ENCODE measurements at regions not wholly inside any gene's neighbourhood (a gene's known extent, or its start where the extent isn't known, plus 50 kb on each side); places are given as distances from the start of the nearest gene placed in this dataset.

DNA sequence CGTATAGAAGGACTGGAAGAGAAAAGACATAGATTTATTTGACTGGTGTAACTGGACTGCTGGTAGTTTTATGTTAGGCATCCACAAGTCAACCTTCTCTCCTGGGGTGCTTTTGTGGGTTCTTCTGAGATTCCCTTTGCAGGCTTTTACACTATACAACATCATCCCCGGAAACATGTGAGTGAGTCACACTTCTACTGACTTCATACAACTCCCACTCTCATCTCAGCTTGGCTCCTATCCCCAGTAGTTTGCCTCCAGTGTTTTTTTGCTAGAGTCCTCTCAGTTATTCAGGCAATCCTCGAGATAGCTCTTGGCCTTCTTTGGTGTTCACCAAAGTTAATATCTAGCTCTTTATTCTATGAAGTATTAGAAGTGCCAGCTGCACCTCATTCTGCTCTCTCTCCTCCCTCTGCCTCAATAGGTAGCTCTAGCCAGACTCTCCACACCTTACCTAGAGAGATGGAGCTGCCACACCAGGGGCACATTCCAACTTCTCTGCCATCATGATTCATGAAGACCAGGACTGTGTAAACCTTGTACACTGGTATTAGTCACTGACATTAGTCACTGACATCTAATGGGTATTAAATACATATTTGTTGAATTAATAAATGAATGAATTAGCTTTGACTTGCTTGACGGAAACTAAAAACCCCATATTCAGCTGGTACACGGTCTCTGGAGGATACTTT is 281.9 kb downstream of the PPP1R3A start:
- DNase-seq (ENCODE audit: low spot score in 2 of 2): no peak
- WGBS, 2 donors: 69 to 72% methylated on average over 5 of the region's 5 CpGs
- Histone ChIP-seq H3K27ac (no peak overlapping the region), H3K36me3 (no peaks in the 10 kb centered on the region), H3K9me3 (no peaks in the 10 kb centered on the region), H3K27me3 (no peaks in the 10 kb centered on the region), H3K4me3 (no peak overlapping the region), H3K4me1 (no peaks in the 10 kb centered on the region)
- TF ChIP-seq, protein P1, sequence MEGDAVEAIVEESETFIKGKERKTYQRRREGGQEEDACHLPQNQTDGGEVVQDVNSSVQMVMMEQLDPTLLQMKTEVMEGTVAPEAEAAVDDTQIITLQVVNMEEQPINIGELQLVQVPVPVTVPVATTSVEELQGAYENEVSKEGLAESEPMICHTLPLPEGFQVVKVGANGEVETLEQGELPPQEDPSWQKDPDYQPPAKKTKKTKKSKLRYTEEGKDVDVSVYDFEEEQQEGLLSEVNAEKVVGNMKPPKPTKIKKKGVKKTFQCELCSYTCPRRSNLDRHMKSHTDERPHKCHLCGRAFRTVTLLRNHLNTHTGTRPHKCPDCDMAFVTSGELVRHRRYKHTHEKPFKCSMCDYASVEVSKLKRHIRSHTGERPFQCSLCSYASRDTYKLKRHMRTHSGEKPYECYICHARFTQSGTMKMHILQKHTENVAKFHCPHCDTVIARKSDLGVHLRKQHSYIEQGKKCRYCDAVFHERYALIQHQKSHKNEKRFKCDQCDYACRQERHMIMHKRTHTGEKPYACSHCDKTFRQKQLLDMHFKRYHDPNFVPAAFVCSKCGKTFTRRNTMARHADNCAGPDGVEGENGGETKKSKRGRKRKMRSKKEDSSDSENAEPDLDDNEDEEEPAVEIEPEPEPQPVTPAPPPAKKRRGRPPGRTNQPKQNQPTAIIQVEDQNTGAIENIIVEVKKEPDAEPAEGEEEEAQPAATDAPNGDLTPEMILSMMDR (IDR thresholded peaks at IDR 0.05): no peak
- no peak for TF ChIP-seq EP300 (IDR thresholded peaks at IDR 0.05)
- no peak for TF ChIP-seq POLR2A (IDR thresholded peaks at IDR 0.05)

DNA sequence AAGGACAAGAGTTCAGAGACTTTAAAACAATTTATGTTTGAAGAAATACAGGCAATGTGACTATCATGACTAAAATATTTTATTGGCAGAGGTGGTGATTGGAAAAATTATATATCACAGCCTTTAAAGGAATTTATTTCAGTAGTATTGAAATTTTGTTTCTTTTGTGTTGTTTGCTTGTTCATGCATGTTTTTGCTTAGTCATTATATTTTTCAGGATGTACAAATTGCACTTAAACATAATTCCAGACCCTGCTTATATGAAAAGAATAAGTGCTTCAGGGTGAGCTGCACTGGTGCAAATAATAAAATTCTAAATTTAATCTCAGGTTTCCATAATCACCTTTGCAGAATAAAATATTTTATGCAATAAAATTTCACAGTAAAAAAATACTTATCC is 283.3 kb downstream of the PPP1R3A start:
- H3K36me3 ChIP-seq: no peaks in the 10 kb centered on the region
- no peak overlapping the region for H3K4me3 ChIP-seq
- H3K9me3 ChIP-seq: no peaks in the 10 kb centered on the region
- TF ChIP-seq, protein P1 (IDR thresholded peaks at IDR 0.05): no peak
- TF ChIP-seq POLR2A (IDR thresholded peaks at IDR 0.05) (no peak), EP300 (IDR thresholded peaks at IDR 0.05) (no peak)
- H3K27me3 ChIP-seq: no peaks in the 10 kb centered on the region
- H3K27ac ChIP-seq: no peak overlapping the region
- no peaks in the 10 kb centered on the region for H3K4me1 ChIP-seq
- no peak for DNase-seq (ENCODE audit: low spot score in 2 of 2)

DNA sequence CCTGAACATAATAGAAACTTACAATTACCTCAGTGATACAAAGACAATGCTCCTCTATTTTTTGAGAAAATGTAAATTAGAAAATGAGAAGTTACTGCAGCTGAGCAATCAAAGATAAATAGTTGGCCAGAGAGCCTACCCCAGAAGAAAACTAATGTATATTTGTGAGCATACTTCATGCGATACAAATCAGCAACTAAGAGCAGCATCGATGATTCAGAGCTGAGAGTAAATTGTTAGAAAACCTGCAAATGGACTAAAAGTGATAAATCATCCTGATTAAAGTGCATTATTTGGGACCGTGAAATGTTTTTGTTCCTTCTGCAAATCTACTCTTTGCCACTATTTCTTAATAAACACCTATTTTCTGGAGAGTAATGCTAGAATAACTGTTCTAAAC is 285.7 kb downstream of the PPP1R3A start:
- no peak for TF ChIP-seq EP300 (IDR thresholded peaks at IDR 0.05)
- no peak for TF ChIP-seq POLR2A (IDR thresholded peaks at IDR 0.05)
- TF ChIP-seq, protein P1 (IDR thresholded peaks at IDR 0.05): no peak
- Histone ChIP-seq H3K4me1 (no peaks in the 10 kb centered on the region), H3K9me3 (no peaks in the 10 kb centered on the region), H3K27ac (no peak overlapping the region), H3K4me3 (no peak overlapping the region), H3K27me3 (no peaks in the 10 kb centered on the region), H3K36me3 (no peaks in the 10 kb centered on the region)
- DNase-seq (ENCODE audit: low spot score in 2 of 2): no peak
- 54 to 60% methylated on average over 3 of the region's 3 CpGs for WGBS, 2 donors

DNA sequence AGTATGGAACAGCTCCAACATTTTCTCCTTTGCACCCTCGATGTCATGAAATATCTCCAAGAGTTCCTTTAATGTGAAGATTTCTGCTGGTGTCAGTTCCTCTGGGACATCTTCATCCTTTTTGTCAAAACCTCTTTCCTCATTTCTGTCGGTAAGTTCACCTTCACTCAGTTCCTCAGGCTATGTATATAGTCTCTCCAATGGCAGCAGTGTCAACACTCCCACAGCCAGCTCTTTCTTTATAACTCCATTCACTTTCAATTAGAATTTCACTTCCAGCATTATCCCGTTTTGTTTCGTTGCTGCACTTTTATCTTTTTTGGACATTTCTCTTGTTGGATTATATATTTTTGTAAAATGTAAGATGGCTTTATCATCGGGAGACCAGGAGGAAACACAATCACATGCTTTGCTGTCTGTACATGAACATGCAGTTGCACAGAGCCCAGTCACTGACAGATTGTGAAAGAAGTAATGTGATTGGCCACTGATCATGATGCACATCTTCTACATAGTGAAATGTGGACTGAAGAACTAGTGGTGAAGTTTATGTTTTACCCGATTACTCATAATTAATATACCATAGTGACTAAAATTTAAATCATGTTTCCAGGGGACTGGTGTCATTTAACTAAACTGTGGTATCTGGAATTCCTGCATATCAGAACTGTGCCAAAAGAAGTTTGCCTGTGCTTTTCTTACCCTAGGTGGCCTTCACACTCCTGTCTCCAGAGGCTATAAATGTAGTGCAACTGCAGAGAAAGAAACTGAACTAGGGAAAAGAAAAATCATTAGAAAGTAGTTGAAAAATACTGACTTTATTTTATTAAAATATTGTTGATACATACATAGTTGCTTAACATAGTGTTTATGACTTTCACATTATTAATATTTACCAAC is 289.6 kb downstream of the PPP1R3A start:
- Histone ChIP-seq H3K36me3 (no peaks in the 10 kb centered on the region), H3K27me3 (no peaks in the 10 kb centered on the region), H3K9me3 (no peaks in the 10 kb centered on the region), H3K4me1 (no peaks in the 10 kb centered on the region), H3K27ac (no peak overlapping the region), H3K4me3 (no peak overlapping the region)
- DNase-seq (ENCODE audit: low spot score in 2 of 2): no peak
- no peak for TF ChIP-seq POLR2A (IDR thresholded peaks at IDR 0.05)
- 69 to 72% methylated on average over 6 of the region's 6 CpGs for WGBS, 2 donors

DNA sequence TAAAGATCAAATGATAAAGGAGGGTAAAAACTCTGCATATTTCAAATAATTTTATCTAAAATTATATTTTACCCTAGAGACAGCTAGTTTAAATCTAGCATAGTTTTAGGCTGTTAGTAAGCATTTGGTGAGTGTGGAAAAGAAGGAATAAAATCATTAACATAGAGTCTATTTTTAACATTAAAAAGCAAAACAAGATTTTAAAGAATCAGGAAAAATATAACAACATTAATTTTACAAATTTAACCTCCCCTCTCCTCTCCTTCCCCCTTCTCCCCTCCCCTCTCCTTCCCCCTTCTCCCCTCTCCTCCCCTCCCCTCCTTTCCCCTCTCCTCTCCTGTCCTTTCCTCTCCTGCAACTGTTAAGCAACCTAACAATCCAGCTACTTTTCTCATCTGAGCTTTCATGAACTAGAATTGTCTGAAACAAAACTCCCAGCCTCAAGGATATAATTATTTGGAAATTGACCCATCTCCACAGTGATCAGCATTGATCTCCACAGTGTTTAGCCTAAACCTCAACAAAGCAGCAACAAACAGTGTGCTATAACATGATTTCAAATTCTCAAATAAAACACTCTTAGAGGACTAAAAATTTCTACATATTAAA is 293.2 kb downstream of the PPP1R3A start:
- DNase-seq (ENCODE audit: low spot score in 2 of 2): no peak
- Histone ChIP-seq H3K27ac (no peak overlapping the region), H3K4me3 (no peak overlapping the region), H3K27me3 (no peaks in the 10 kb centered on the region), H3K36me3 (no peaks in the 10 kb centered on the region), H3K4me1 (no peaks in the 10 kb centered on the region), H3K9me3 (no peaks in the 10 kb centered on the region)
- TF ChIP-seq POLR2A (IDR thresholded peaks at IDR 0.05): no peak

DNA sequence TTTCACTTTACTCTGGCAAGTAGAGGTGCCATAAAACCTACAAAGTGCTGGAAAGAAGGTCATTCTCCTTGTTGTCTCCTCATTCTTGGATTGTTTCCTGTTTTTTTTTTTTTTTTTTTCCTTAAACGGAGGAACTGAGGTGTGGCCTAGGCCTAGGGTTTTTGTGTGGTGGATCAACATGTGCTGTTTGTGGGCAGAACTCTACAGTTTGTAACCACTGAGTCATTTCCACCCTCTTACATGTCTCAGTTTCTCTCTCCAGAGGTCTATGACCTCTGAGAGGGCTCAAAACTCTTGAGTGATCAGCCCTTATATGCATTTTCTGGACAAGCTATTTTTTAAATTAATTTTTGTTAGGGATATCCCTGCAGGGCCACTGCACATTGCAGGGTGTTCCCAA is 296.0 kb downstream of the PPP1R3A start:
- H3K36me3 ChIP-seq: no peaks in the 10 kb centered on the region
- no peak for TF ChIP-seq POLR2A (IDR thresholded peaks at IDR 0.05)
- TF ChIP-seq, protein P1 (IDR thresholded peaks at IDR 0.05): no peak
- no peak for TF ChIP-seq EP300 (IDR thresholded peaks at IDR 0.05)
- no peaks in the 10 kb centered on the region for H3K4me1 ChIP-seq
- no peak for DNase-seq (ENCODE audit: low spot score in 2 of 2)
- peaks cover 0 to 11% (median 0%) of the 10 kb centered on the region in 4 donors for H3K9me3 ChIP-seq
- H3K27ac ChIP-seq: no peak overlapping the region
- no peaks in the 10 kb centered on the region for H3K27me3 ChIP-seq
- 78 to 92% methylated on average over 1 of the region's 1 CpG for WGBS, 2 donors
- no peak overlapping the region for H3K4me3 ChIP-seq
